ENCODE measurements at regions not wholly inside any gene's neighbourhood (a gene's known extent, or its start where the extent isn't known, plus 50 kb on each side); places are given as distances from the start of the nearest gene placed in this dataset.
A peak's percentile ranks its signal among the peaks of the same experiment; 100 is the strongest.
"Not testable (repeated sequence)": the region's sequence is repeated elsewhere in the genome, so short reads cannot be mapped to it uniquely, and the experiment has no call there.

- no peak for DNase-seq
Measured at GRCh38 chr6:137545073-137545472, 50.9 kb upstream of the OLIG3 start.

GRCh38 chr6:137547186-137547585 lies 53.0 kb upstream of the OLIG3 start:
- no peak for DNase-seq

- no peak for DNase-seq
Measured at GRCh38 chr6:137547601-137548000, 53.4 kb upstream of the OLIG3 start.

GRCh38 chr6:137549106-137549505 lies 54.9 kb upstream of the OLIG3 start:
- no peak for DNase-seq

GRCh38 chr6:137550535-137550934 lies 56.3 kb upstream of the OLIG3 start:
- peak; percentile 13 for DNase-seq

- DNase-seq = no peak
Measured at GRCh38 chr6:137552146-137552545, 58.0 kb upstream of the OLIG3 start.

- no peak for DNase-seq
Measured at GRCh38 chr6:137552809-137553208, 58.6 kb upstream of the OLIG3 start.

- DNase-seq = not testable (repeated sequence)
Measured at GRCh38 chr6:137559521-137560183, 65.5 kb upstream of the OLIG3 start.

- no peak for DNase-seq
Measured at GRCh38 chr6:137560184-137560563, 66.0 kb upstream of the OLIG3 start.

- no peak for DNase-seq
Measured at GRCh38 chr6:137568067-137568466, 73.9 kb upstream of the OLIG3 start.

- peak; percentile 85 for DNase-seq
Measured at GRCh38 chr6:137570393-137570792, 76.2 kb upstream of the OLIG3 start.

- no peak for DNase-seq
Measured at GRCh38 chr6:137571854-137572253, 77.7 kb upstream of the OLIG3 start.

- DNase-seq = no peak
Measured at GRCh38 chr6:137573739-137574138, 79.5 kb upstream of the OLIG3 start.

GRCh38 chr6:137579612-137580011 lies 85.4 kb upstream of the OLIG3 start:
- no peak for DNase-seq

GRCh38 chr6:137581019-137581707 lies 87.0 kb upstream of the OLIG3 start:
- no peak for DNase-seq

GRCh38 chr6:137583519-137583918 lies 89.3 kb upstream of the OLIG3 start:
- not testable (repeated sequence) for DNase-seq

GRCh38 chr6:137588472-137588871 lies 94.3 kb upstream of the OLIG3 start:
- DNase-seq = no peak

- DNase-seq = no peak
Measured at GRCh38 chr6:137589067-137589848, 95.1 kb upstream of the OLIG3 start.

- no peak for DNase-seq
Measured at GRCh38 chr6:137590684-137591083, 96.5 kb upstream of the OLIG3 start.

GRCh38 chr6:137601471-137601870 lies 107.3 kb upstream of the OLIG3 start:
- DNase-seq = no peak

- DNase-seq = no peak
Measured at GRCh38 chr6:137602313-137603197, 108.4 kb upstream of the OLIG3 start.

- DNase-seq = no peak
Measured at GRCh38 chr6:137610702-137611101, 116.5 kb upstream of the OLIG3 start.

- DNase-seq = no peak
Measured at GRCh38 chr6:137623293-137623692, 129.1 kb upstream of the OLIG3 start.
